Ectodermal cell (in vitro differentiated cells): ENCODE measurements at regions not wholly inside any gene's neighbourhood (a gene's known extent, or its start where the extent isn't known, plus 50 kb on each side); places are given as distances from the start of the nearest gene placed in this dataset.

ENCODE experiments used
- H3K27ac ChIP-seq: 2 replicates; pipeline ENCODE4 v1.7.0; 2013; ENCODE audit warnings: mild to moderate bottlenecking, low read depth, low read length; ENCODE audit not compliant: insufficient read depth, poor library complexity, severe bottlenecking
- H3K27me3 ChIP-seq: 2 replicates; pipeline ENCODE4 v1.7.0; 2013; ENCODE audit warnings: mild to moderate bottlenecking, low read length; ENCODE audit not compliant: insufficient read depth, control insufficient read depth, poor library complexity, severe bottlenecking
- H3K36me3 ChIP-seq: one replicate; pipeline ENCODE4 v1.7.0; 2013; ENCODE audit warnings: low read length; ENCODE audit not compliant: control insufficient read depth, insufficient read depth
- H3K4me1 ChIP-seq: one replicate; pipeline ENCODE4 v1.7.0; 2013; ENCODE audit warnings: low read length; ENCODE audit not compliant: control insufficient read depth, insufficient read depth
- H3K4me3 ChIP-seq: 2 replicates; pipeline ENCODE4 v1.7.0; 2013; ENCODE audit warnings: low read depth, low read length, control low read depth; ENCODE audit not compliant: insufficient read depth
- H3K9me3 ChIP-seq: 2 replicates; pipeline ENCODE4 v1.7.0; 2013; ENCODE audit warnings: mild to moderate bottlenecking, low read length, moderate library complexity; ENCODE audit not compliant: control insufficient read depth
- WGBS, 2 experiments: methylation state at CpG; one replicate each; pipeline ENCODE4 v1.1.7; 2013; ENCODE audit warnings: missing lambda C conversion rate in 2 of 2; 5-methylcytosine and 5-hydroxymethylcytosine counted together

DNA sequence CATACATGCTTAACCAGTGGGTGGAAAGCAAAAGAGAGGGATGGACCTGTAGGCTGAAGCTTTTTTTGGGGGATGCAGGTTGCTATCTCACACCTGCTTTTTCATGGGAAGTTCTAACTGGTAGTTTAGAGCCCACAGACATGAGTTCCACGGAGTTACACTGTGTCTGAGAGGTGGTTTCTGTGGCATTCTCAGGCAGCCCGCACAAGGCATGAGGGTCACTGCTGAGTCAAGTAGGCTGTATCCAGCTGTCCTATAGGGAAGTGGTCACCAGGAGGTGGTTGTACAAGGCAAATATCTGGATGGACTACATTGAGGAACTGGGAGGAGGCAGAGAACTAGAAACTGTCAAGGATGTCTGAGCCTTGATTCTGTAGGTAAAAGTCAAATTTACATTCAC is 351.0 kb upstream of the POM121L12 start:
- 72 to 73% methylated on average over 2 of the region's 2 CpGs for WGBS, 2 experiments
- Histone ChIP-seq H3K4me1 (no peaks in the 10 kb centered on the region), H3K36me3 (no peaks in the 10 kb centered on the region), H3K4me3 (no peak overlapping the region), H3K27me3 (no peaks in the 10 kb centered on the region), H3K9me3 (no peaks in the 10 kb centered on the region), H3K27ac (no peak overlapping the region)

DNA sequence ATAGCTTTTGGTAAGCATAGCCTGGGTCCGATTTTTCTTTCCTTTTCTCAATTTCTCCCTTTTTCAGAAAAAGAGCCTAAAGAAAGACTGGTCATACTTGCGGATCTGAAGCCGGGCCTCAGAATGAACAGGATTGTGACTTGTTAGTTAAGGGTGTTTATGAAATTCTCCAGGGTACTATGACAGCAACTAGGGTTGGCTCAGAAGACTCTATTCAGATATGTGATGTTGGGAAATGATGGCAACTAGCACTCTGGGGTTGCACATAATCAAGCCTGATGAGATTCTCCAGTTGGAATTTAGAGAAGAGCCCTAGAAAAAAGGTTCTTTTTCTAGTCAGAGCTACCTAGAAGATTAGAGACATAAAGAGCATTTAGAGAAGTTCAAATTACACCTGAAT is 352.4 kb upstream of the POM121L12 start:
- Histone ChIP-seq H3K4me3 (no peak overlapping the region), H3K27me3 (no peaks in the 10 kb centered on the region), H3K27ac (no peak overlapping the region), H3K9me3 (no peaks in the 10 kb centered on the region), H3K4me1 (no peaks in the 10 kb centered on the region), H3K36me3 (no peaks in the 10 kb centered on the region)
- 68 to 79% methylated on average over 2 to 3 of the region's 3 CpGs for WGBS, 2 experiments

- no peak overlapping the region for H3K27ac ChIP-seq
- no peak overlapping the region for H3K4me3 ChIP-seq
- H3K27me3 ChIP-seq: no peaks in the 10 kb centered on the region
- no peaks in the 10 kb centered on the region for H3K4me1 ChIP-seq
- WGBS, 2 experiments: 58 to 62% methylated on average over 3 to 4 of the region's 4 CpGs
- no peaks in the 10 kb centered on the region for H3K9me3 ChIP-seq
- no peaks in the 10 kb centered on the region for H3K36me3 ChIP-seq
These were observed 364.7 kb upstream of the POM121L12 start for GRCh38 chr7:52670608-52671225.

DNA sequence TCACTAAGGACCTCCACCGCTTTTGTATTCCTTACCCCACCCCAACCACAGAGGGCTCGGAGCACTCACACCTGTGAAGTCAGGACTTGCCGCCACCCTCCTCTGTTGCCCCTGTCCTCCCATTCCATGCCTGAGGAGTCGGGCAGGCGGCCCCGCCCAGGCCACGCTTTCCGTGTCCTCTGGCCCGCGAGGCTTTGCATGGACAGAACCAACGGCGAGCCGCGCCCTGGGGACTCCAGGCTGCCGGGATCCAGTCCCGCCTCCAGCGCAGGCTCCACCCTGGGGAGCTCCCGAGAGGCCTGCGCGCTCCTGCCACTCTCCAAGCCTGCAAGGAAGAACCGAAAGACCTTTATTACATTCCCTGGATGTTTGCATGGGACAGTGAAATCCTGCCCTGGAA is 366.4 kb upstream of the POM121L12 start:
- no peaks in the 10 kb centered on the region for H3K9me3 ChIP-seq
- H3K36me3 ChIP-seq: no peaks in the 10 kb centered on the region
- no peaks in the 10 kb centered on the region for H3K27me3 ChIP-seq
- H3K27ac ChIP-seq: no peak overlapping the region
- H3K4me1 ChIP-seq: no peaks in the 10 kb centered on the region
- WGBS, 2 experiments: 96 to 97% methylated on average over 21 of the region's 21 CpGs
- H3K4me3 ChIP-seq: no peak overlapping the region

GRCh38 chr7:52668435-52668834 is 367.0 kb upstream of the POM121L12 start:
- no peaks in the 10 kb centered on the region for H3K36me3 ChIP-seq
- H3K4me3 ChIP-seq: no peak overlapping the region
- WGBS, 2 experiments: 97 to 98% methylated on average over 17 of the region's 17 CpGs
- H3K27me3 ChIP-seq: no peaks in the 10 kb centered on the region
- no peak overlapping the region for H3K27ac ChIP-seq
- no peaks in the 10 kb centered on the region for H3K9me3 ChIP-seq
- H3K4me1 ChIP-seq: no peaks in the 10 kb centered on the region

DNA sequence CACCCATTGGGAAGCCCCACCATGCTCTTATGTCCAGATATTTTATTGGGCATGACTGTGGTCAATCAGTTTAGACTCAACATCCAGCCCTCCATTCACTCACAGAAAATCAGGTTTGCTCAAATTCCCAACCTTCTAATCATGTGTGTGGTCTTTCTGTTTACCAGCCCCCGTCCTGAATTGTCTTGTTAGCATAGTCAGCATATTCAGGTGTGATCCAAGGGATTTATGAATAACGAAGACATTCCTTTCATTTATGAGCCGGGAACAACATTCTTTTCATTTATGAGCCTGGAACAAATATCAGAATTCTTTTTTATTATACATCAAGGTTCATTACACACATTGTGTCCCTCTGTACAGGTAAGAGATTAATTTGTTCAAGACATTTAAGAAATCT is 376.3 kb upstream of the POM121L12 start:
- Histone ChIP-seq H3K27ac (no peak overlapping the region), H3K4me3 (no peak overlapping the region), H3K27me3 (no peaks in the 10 kb centered on the region), H3K4me1 (no peaks in the 10 kb centered on the region), H3K9me3 (no peaks in the 10 kb centered on the region), H3K36me3 (no peaks in the 10 kb centered on the region)
- 92 to 100% methylated on average over 3 of the region's 3 CpGs for WGBS, 2 experiments

- no peaks in the 10 kb centered on the region for H3K27me3 ChIP-seq
- H3K9me3 ChIP-seq: no peaks in the 10 kb centered on the region
- no peaks in the 10 kb centered on the region for H3K36me3 ChIP-seq
- WGBS, 2 experiments: 80 to 94% methylated on average over 2 to 3 of the region's 3 CpGs
- no peak overlapping the region for H3K27ac ChIP-seq
- H3K4me3 ChIP-seq: no peak overlapping the region
- H3K4me1 ChIP-seq: no peaks in the 10 kb centered on the region
These were observed 379.3 kb upstream of the POM121L12 start for GRCh38 chr7:52656098-52656497.

DNA sequence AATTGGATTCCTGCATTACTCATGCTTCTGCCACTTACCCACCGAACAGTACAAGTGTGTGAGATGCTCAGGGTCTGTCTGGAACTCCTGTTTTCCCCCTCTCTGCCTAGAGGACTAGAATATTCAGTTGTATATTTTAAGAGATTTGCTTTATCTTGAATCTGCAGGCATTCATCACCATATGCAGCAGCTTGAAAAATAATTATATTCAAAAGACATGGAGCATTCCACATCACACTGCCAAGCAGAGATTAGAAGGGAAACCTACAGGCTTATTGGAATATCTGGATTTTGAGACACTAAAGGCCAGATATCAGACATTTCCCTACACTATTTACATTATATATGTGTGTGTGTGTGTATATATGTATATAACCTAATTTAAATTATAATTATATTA is 382.8 kb upstream of the POM121L12 start:
- no peaks in the 10 kb centered on the region for H3K4me1 ChIP-seq
- no peak overlapping the region for H3K27ac ChIP-seq
- no peaks in the 10 kb centered on the region for H3K36me3 ChIP-seq
- H3K27me3 ChIP-seq: no peaks in the 10 kb centered on the region
- WGBS, 2 experiments: 100% methylated on average over 1 of the region's 1 CpG
- H3K9me3 ChIP-seq: no peaks in the 10 kb centered on the region
- H3K4me3 ChIP-seq: no peak overlapping the region

- no peaks in the 10 kb centered on the region for H3K27me3 ChIP-seq
- H3K36me3 ChIP-seq: no peaks in the 10 kb centered on the region
- H3K4me3 ChIP-seq: no peak overlapping the region
- no peaks in the 10 kb centered on the region for H3K9me3 ChIP-seq
- no peaks in the 10 kb centered on the region for H3K4me1 ChIP-seq
- WGBS, 2 experiments: no CpG with 5 or more reads among the region's 1 CpG
- H3K27ac ChIP-seq: no peak overlapping the region
These were observed 386.6 kb upstream of the POM121L12 start for GRCh38 chr7:52648872-52649271.

- Histone ChIP-seq H3K36me3 (no peaks in the 10 kb centered on the region), H3K27ac (no peak overlapping the region), H3K27me3 (no peaks in the 10 kb centered on the region), H3K9me3 (no peaks in the 10 kb centered on the region), H3K4me3 (no peak overlapping the region), H3K4me1 (no peaks in the 10 kb centered on the region)
- WGBS, 2 experiments: 43 to 50% methylated on average over 1 of the region's 1 CpG
These were observed 388.4 kb upstream of the POM121L12 start for GRCh38 chr7:52647046-52647445.

DNA sequence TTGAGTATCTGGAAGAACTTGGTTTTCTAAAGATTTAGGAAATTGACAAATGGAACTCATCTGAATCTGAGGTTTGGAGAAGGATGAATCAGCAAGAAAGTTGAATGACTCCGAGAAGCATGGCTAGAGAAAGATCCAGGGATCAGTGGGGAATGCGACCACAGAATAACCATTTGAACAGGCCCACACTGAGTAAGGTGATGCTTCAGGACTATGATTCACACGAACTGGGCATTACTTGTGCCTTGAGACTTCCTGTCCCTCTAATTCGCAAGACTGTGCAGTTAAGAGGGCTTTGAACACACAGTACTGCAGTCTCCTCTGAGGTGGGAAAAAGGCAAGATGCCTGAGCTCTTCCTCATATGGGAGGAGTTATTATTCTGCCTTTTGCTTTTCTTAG is 395.5 kb upstream of the POM121L12 start:
- H3K4me1 ChIP-seq: peaks cover 18% of the 10 kb centered on the region
- no peak overlapping the region for H3K4me3 ChIP-seq
- no peaks in the 10 kb centered on the region for H3K9me3 ChIP-seq
- 66 to 69% methylated on average over 4 of the region's 4 CpGs for WGBS, 2 experiments
- no peaks in the 10 kb centered on the region for H3K36me3 ChIP-seq
- H3K27me3 ChIP-seq: no peaks in the 10 kb centered on the region
- no peak overlapping the region for H3K27ac ChIP-seq
